Parathyroid adenoma (tissue), 2 donors: ENCODE measurements at regions not wholly inside any gene's neighbourhood (a gene's known extent, or its start where the extent isn't known, plus 50 kb on each side); places are given as distances from the start of the nearest gene placed in this dataset.

ENCODE experiments used
- H2AFZ ChIP-seq: fragments of 300-600 bp; sonication (generic); one replicate; pipeline ENCODE4 v1.7.0; 2017; ENCODE audit warnings: antibody characterized with exemption, mild to moderate bottlenecking
- H3K27ac ChIP-seq: fragments of 300-600 bp; sonication (generic); one replicate; pipeline ENCODE4 v1.7.0; 2017
- H3K27me3 ChIP-seq: fragments of 300-600 bp; sonication (generic); one replicate; pipeline ENCODE4 v1.7.0; 2017; ENCODE audit warnings: low read length; ENCODE audit not compliant: control insufficient read depth, insufficient read depth
- H3K36me3 ChIP-seq: fragments of 300-600 bp; sonication (generic); one replicate; pipeline ENCODE4 v1.7.0; 2017; ENCODE audit warnings: low read length; ENCODE audit not compliant: control insufficient read depth, insufficient read depth
- H3K4me1 ChIP-seq: fragments of 300-600 bp; sonication (generic); one replicate; pipeline ENCODE4 v1.7.0; 2017; ENCODE audit warnings: control low read depth
- H3K4me2 ChIP-seq: fragments of 300-600 bp; sonication (generic); one replicate; pipeline ENCODE4 v1.7.0; 2017; ENCODE audit warnings: low read length
- H3K4me3 ChIP-seq: fragments of 300-600 bp; sonication (generic); one replicate; pipeline ENCODE4 v1.7.0; 2017; ENCODE audit warnings: low read depth, low read length
- H3K79me2 ChIP-seq: fragments of 300-600 bp; sonication (generic); one replicate; pipeline ENCODE4 v1.7.0; 2017; ENCODE audit warnings: control low read depth
- H3K9ac ChIP-seq: fragments of 300-600 bp; sonication (generic); one replicate; pipeline ENCODE4 v1.7.0; 2017; ENCODE audit warnings: mild to moderate bottlenecking
- H3K9me3 ChIP-seq: fragments of 300-600 bp; sonication (generic); one replicate; pipeline ENCODE4 v1.7.0; 2017; ENCODE audit warnings: low read length; ENCODE audit not compliant: control insufficient read depth
- CTCF ChIP-seq: fragments of 300-600 bp; sonication (generic); IDR thresholded peaks from one replicate; pipeline ENCODE4 v1.7.0; 2017; ENCODE audit warnings: antibody characterized with exemption, mild to moderate bottlenecking
- donor health status: primary hyperparathyroidism.

- H3K27me3 ChIP-seq = no peaks in the 10 kb centered on the region
- H3K4me3 ChIP-seq = no peak overlapping the region
- H3K27ac ChIP-seq = no peak overlapping the region
- H3K4me1 ChIP-seq = no peaks in the 10 kb centered on the region
- H3K4me2 ChIP-seq = no peak overlapping the region
- H3K9me3 ChIP-seq = no peaks in the 10 kb centered on the region
- TF ChIP-seq CTCF = no peak
- no peak overlapping the region for H3K9ac ChIP-seq
- H2AFZ ChIP-seq = no peak overlapping the region
- H3K36me3 ChIP-seq = no peaks in the 10 kb centered on the region
- H3K79me2 ChIP-seq = no peaks in the 10 kb centered on the region
These were observed 221.9 kb downstream of the LIG4 start for GRCh38 chr13:107993239-107993949.

GRCh38 chr13:107992542-107992941 is 222.8 kb downstream of the LIG4 start:
- Histone ChIP-seq H3K36me3 (no peaks in the 10 kb centered on the region), H3K27me3 (no peaks in the 10 kb centered on the region), H2AFZ (no peak overlapping the region), H3K79me2 (no peaks in the 10 kb centered on the region), H3K4me2 (no peak overlapping the region), H3K9me3 (no peaks in the 10 kb centered on the region), H3K4me1 (no peaks in the 10 kb centered on the region), H3K9ac (no peak overlapping the region), H3K27ac (no peak overlapping the region), H3K4me3 (no peak overlapping the region)
- no peak for TF ChIP-seq CTCF

GRCh38 chr13:107977071-107977574 is 238.2 kb downstream of the LIG4 start:
- no peak for TF ChIP-seq CTCF
- Histone ChIP-seq H3K27ac (no peak overlapping the region), H3K4me1 (no peaks in the 10 kb centered on the region), H3K27me3 (no peaks in the 10 kb centered on the region), H3K4me2 (no peak overlapping the region), H3K4me3 (no peak overlapping the region), H3K36me3 (no peaks in the 10 kb centered on the region), H2AFZ (no peak overlapping the region), H3K9me3 (no peaks in the 10 kb centered on the region), H3K9ac (no peak overlapping the region), H3K79me2 (no peaks in the 10 kb centered on the region)

GRCh38 chr13:107976628-107977027 is 238.7 kb downstream of the LIG4 start:
- H3K4me2 ChIP-seq = no peak overlapping the region
- H3K9me3 ChIP-seq = no peaks in the 10 kb centered on the region
- no peaks in the 10 kb centered on the region for H3K79me2 ChIP-seq
- TF ChIP-seq CTCF = no peak
- no peak overlapping the region for H3K27ac ChIP-seq
- H3K27me3 ChIP-seq = no peaks in the 10 kb centered on the region
- no peaks in the 10 kb centered on the region for H3K36me3 ChIP-seq
- no peak overlapping the region for H2AFZ ChIP-seq
- H3K9ac ChIP-seq = no peak overlapping the region
- no peak overlapping the region for H3K4me3 ChIP-seq
- H3K4me1 ChIP-seq = no peaks in the 10 kb centered on the region

GRCh38 chr13:107974409-107974808 is 240.9 kb downstream of the LIG4 start:
- Histone ChIP-seq H3K4me2 (no peak overlapping the region), H3K79me2 (no peaks in the 10 kb centered on the region), H3K9ac (no peak overlapping the region), H3K27ac (no peak overlapping the region), H3K4me1 (no peaks in the 10 kb centered on the region), H3K4me3 (no peak overlapping the region), H3K9me3 (no peaks in the 10 kb centered on the region), H3K36me3 (no peaks in the 10 kb centered on the region), H3K27me3 (no peaks in the 10 kb centered on the region), H2AFZ (no peak overlapping the region)
- TF ChIP-seq CTCF = no peak
